Activated naive CD8-positive, alpha-beta T cell (primary cell): ENCODE measurements at regions not wholly inside any gene's neighbourhood (a gene's known extent, or its start where the extent isn't known, plus 50 kb on each side); places are given as distances from the start of the nearest gene placed in this dataset.
"Not testable (repeated sequence)": the region's sequence is repeated elsewhere in the genome, so short reads cannot be mapped to it uniquely, and the experiment has no call there.

Experiments
- H3K27ac Mint-ChIP-seq: one replicate; pipeline ENCODE4 v1.8.0; 2021; ENCODE audit warnings: mixed read lengths
- H3K27me3 Mint-ChIP-seq: one replicate; pipeline ENCODE4 v1.8.0; 2021; ENCODE audit warnings: mixed read lengths
- H3K36me3 Mint-ChIP-seq: one replicate; pipeline ENCODE4 v1.8.0; 2021; ENCODE audit warnings: mixed read lengths
- H3K4me1 Mint-ChIP-seq: one replicate; pipeline ENCODE4 v1.8.0; 2021; ENCODE audit warnings: low read depth, mixed read lengths
- H3K4me3 Mint-ChIP-seq: one replicate; pipeline ENCODE4 v1.8.0; 2021; ENCODE audit warnings: mild to moderate bottlenecking, mixed read lengths
- H3K9me3 Mint-ChIP-seq: one replicate; pipeline ENCODE4 v1.8.0; 2021; ENCODE audit warnings: low read depth, mixed read lengths

- Mint-ChIP-seq H3K4me1 (no peaks in the 10 kb centered on the region), H3K9me3 (no peaks in the 10 kb centered on the region), H3K27me3 (peaks cover 8% of the 10 kb centered on the region), H3K4me3 (no peak overlapping the region), H3K27ac (no peak overlapping the region), H3K36me3 (no peaks in the 10 kb centered on the region)
Observed at GRCh38 chr14:57073986-57074385, 194.7 kb downstream of the EXOC5 start.

GRCh38 chr14:57071639-57072038, 197.1 kb downstream of the EXOC5 start:
- no peak overlapping the region for H3K27ac Mint-ChIP-seq
- H3K36me3 Mint-ChIP-seq: no peaks in the 10 kb centered on the region

GRCh38 chr14:57069702-57070101, 199.0 kb downstream of the EXOC5 start:
- Mint-ChIP-seq H3K27ac (no peak overlapping the region), H3K4me1 (peaks cover 3% of the 10 kb centered on the region), H3K27me3 (peaks cover 18% of the 10 kb centered on the region), H3K36me3 (no peaks in the 10 kb centered on the region), H3K4me3 (no peak overlapping the region), H3K9me3 (no peaks in the 10 kb centered on the region)

More at GRCh38 chr14:57071639-57072038, 197.1 kb downstream of the EXOC5 start:
- no peak overlapping the region for H3K4me3 Mint-ChIP-seq
- H3K9me3 Mint-ChIP-seq: no peaks in the 10 kb centered on the region
- H3K4me1 Mint-ChIP-seq: peaks cover 3% of the 10 kb centered on the region
- peaks cover 15% of the 10 kb centered on the region for H3K27me3 Mint-ChIP-seq

- H3K27me3 Mint-ChIP-seq: peaks cover 23% of the 10 kb centered on the region
- peaks cover 3% of the 10 kb centered on the region for H3K4me1 Mint-ChIP-seq
- no peaks in the 10 kb centered on the region for H3K36me3 Mint-ChIP-seq
- H3K4me3 Mint-ChIP-seq: no peak overlapping the region
- H3K9me3 Mint-ChIP-seq: no peaks in the 10 kb centered on the region
- H3K27ac Mint-ChIP-seq: no peak overlapping the region
Observed at GRCh38 chr14:57068511-57068910, 200.2 kb downstream of the EXOC5 start.

- H3K27me3 Mint-ChIP-seq: peaks cover 27% of the 10 kb centered on the region
- H3K36me3 Mint-ChIP-seq: no peaks in the 10 kb centered on the region
- H3K9me3 Mint-ChIP-seq: no peaks in the 10 kb centered on the region
- H3K4me1 Mint-ChIP-seq: peaks cover 3% of the 10 kb centered on the region
- H3K4me3 Mint-ChIP-seq: no peak overlapping the region
- H3K27ac Mint-ChIP-seq: no peak overlapping the region
Observed at GRCh38 chr14:57066887-57067513, 201.7 kb downstream of the EXOC5 start.

GRCh38 chr14:57066463-57066862, 202.2 kb downstream of the EXOC5 start:
- Mint-ChIP-seq H3K27me3 (peaks cover 27% of the 10 kb centered on the region), H3K36me3 (no peaks in the 10 kb centered on the region), H3K27ac (no peak overlapping the region), H3K4me3 (no peak overlapping the region), H3K4me1 (peaks cover 3% of the 10 kb centered on the region), H3K9me3 (no peaks in the 10 kb centered on the region)

GRCh38 chr14:57061009-57061711, 207.5 kb downstream of the EXOC5 start:
- Mint-ChIP-seq H3K27me3 (peaks cover 18% of the 10 kb centered on the region), H3K4me1 (peaks cover 10% of the 10 kb centered on the region), H3K27ac (peak overlapping the region; percentile 13), H3K9me3 (no peaks in the 10 kb centered on the region), H3K36me3 (no peaks in the 10 kb centered on the region), H3K4me3 (no peak overlapping the region)

- Mint-ChIP-seq H3K4me3 (no peak overlapping the region), H3K27ac (peak overlapping the region; percentile 13), H3K36me3 (no peaks in the 10 kb centered on the region), H3K4me1 (peaks cover 10% of the 10 kb centered on the region), H3K9me3 (no peaks in the 10 kb centered on the region), H3K27me3 (peaks cover 15% of the 10 kb centered on the region)
Observed at GRCh38 chr14:57060276-57060955, 208.3 kb downstream of the EXOC5 start.

- H3K27ac Mint-ChIP-seq: no peak overlapping the region
- no peak overlapping the region for H3K4me3 Mint-ChIP-seq
- H3K36me3 Mint-ChIP-seq: no peaks in the 10 kb centered on the region
- H3K9me3 Mint-ChIP-seq: no peaks in the 10 kb centered on the region
- H3K27me3 Mint-ChIP-seq: peaks cover 8% of the 10 kb centered on the region
- peaks cover 10% of the 10 kb centered on the region for H3K4me1 Mint-ChIP-seq
Observed at GRCh38 chr14:57058319-57058718, 210.4 kb downstream of the EXOC5 start.

GRCh38 chr14:57057803-57058202, 210.9 kb downstream of the EXOC5 start:
- peaks cover 7% of the 10 kb centered on the region for H3K27me3 Mint-ChIP-seq
- H3K4me1 Mint-ChIP-seq: peaks cover 10% of the 10 kb centered on the region
- H3K36me3 Mint-ChIP-seq: no peaks in the 10 kb centered on the region
- no peak overlapping the region for H3K27ac Mint-ChIP-seq
- no peak overlapping the region for H3K4me3 Mint-ChIP-seq
- no peaks in the 10 kb centered on the region for H3K9me3 Mint-ChIP-seq

GRCh38 chr14:57056522-57056921, 212.2 kb downstream of the EXOC5 start:
- H3K4me3 Mint-ChIP-seq, H3K27me3 Mint-ChIP-seq, H3K27ac Mint-ChIP-seq, H3K36me3 Mint-ChIP-seq, H3K9me3 Mint-ChIP-seq: not testable (repeated sequence)
- H3K4me1 Mint-ChIP-seq: peaks cover 10% of the 10 kb centered on the region

GRCh38 chr14:57052705-57053302, 215.9 kb downstream of the EXOC5 start:
- Mint-ChIP-seq H3K36me3 (no peaks in the 10 kb centered on the region), H3K4me1 (no peaks in the 10 kb centered on the region), H3K4me3 (no peak overlapping the region), H3K27ac (no peak overlapping the region), H3K9me3 (no peaks in the 10 kb centered on the region), H3K27me3 (peaks cover 12% of the 10 kb centered on the region)

GRCh38 chr14:57051633-57052032, 217.1 kb downstream of the EXOC5 start:
- Mint-ChIP-seq H3K36me3 (no peaks in the 10 kb centered on the region), H3K27ac (no peak overlapping the region), H3K9me3 (no peaks in the 10 kb centered on the region), H3K27me3 (peaks cover 11% of the 10 kb centered on the region), H3K4me1 (no peaks in the 10 kb centered on the region), H3K4me3 (no peak overlapping the region)

GRCh38 chr14:57049848-57050247, 218.9 kb downstream of the EXOC5 start:
- Mint-ChIP-seq H3K27ac (no peak overlapping the region), H3K9me3 (no peaks in the 10 kb centered on the region), H3K27me3 (peaks cover 11% of the 10 kb centered on the region), H3K4me1 (no peaks in the 10 kb centered on the region), H3K4me3 (no peak overlapping the region), H3K36me3 (no peaks in the 10 kb centered on the region)

- H3K4me1 Mint-ChIP-seq: no peaks in the 10 kb centered on the region
- H3K4me3 Mint-ChIP-seq: no peak overlapping the region
- H3K9me3 Mint-ChIP-seq: no peaks in the 10 kb centered on the region
- peaks cover 3% of the 10 kb centered on the region for H3K27me3 Mint-ChIP-seq
- H3K36me3 Mint-ChIP-seq: no peaks in the 10 kb centered on the region
- no peak overlapping the region for H3K27ac Mint-ChIP-seq
Observed at GRCh38 chr14:57046175-57046574, 222.5 kb downstream of the EXOC5 start.
